K562 (cell line): ENCODE measurements at regions not wholly inside any gene's neighbourhood (a gene's known extent, or its start where the extent isn't known, plus 50 kb on each side); places are given as distances from the start of the nearest gene placed in this dataset.

Experiments
- CTCF ChIP-seq, 3 experiments: IDR thresholded peaks in 2 of 3; conservative IDR thresholded peaks in 1 of 3; 2 replicates each; pipeline ENCODE4 v1.5.1; 2011 to 2012; ENCODE audit warnings: low read length in 3 of 3, mild to moderate bottlenecking in 3 of 3, control low read depth in 2 of 3, improper control_type of control experiment in 1 of 3, inconsistent platforms in 1 of 3, low read depth in 1 of 3, mixed read lengths in 1 of 3, moderate library complexity in 1 of 3; ENCODE audit not compliant: insufficient read depth in 2 of 3
- SMC3 ChIP-seq: conservative IDR thresholded peaks from 2 replicates; pipeline ENCODE4 v1.6.1; 2011; ENCODE audit warnings: low read depth, low read length, improper control_type of control experiment; ENCODE audit not compliant: insufficient read depth
- SRF ChIP-seq, 2 experiments: fragments of 250-450, 450-650 bp in 1 of 2; sonication (Bioruptor Pico) in 1 of 2; sonication (generic) in 1 of 2; formaldehyde crosslinking; IDR thresholded peaks; 2 replicates each; pipeline versions ENCODE4 v1.5.0 to v1.5.1; 2020 to 2022; ENCODE audit warnings: mild to moderate bottlenecking in 1 of 2, missing genetic modification reagents in 1 of 2

- no peak for TF ChIP-seq CTCF (IDR thresholded peaks at IDR 0.05 in 2 of 3, conservative IDR thresholded peaks at IDR 0.05 in 1 of 3; ENCODE audit: insufficient read depth in 2 of 3, low read depth in 1 of 3, low read length in 3 of 3)
- TF ChIP-seq SRF (CRISPR knock-in tag; IDR thresholded peaks at IDR 0.05), result no peak
- TF ChIP-seq SMC3, result no peak
These were observed 2155.9 kb downstream of the PCDH9 start for GRCh38 chr13:65074248-65074647.
